ENCODE measurements at regions not wholly inside any gene's neighbourhood (a gene's known extent, or its start where the extent isn't known, plus 50 kb on each side); places are given as distances from the start of the nearest gene placed in this dataset.

GRCh38 chr3:86815880-86816279 is 175.1 kb downstream of the VGLL3 start:
- DNase-seq (ENCODE audit: low read depth in 1 of 2, low spot score in 1 of 2) = no peak
- H3K27me3 ChIP-seq (ENCODE audit: insufficient read depth, poor library complexity, severe bottlenecking) = no peaks in the 10 kb centered on the region
- TF ChIP-seq SPI1 (IDR thresholded peaks at IDR 0.05; ENCODE audit: borderline replicate concordance, low read depth) (no peak), REST (IDR thresholded peaks at IDR 0.05; ENCODE audit: insufficient replicate concordance, low read depth) (no peak), CTCF (IDR thresholded peaks at IDR 0.05; ENCODE audit: insufficient read depth, low read length) (no peak), POLR2AphosphoS5 (IDR thresholded peaks at IDR 0.05; ENCODE audit: low read depth) (no peak), GABPA (IDR thresholded peaks at IDR 0.05; ENCODE audit: low read depth) (no peak)
- H3K4me3 ChIP-seq (replicated peaks; ENCODE audit: insufficient read depth, low read length) = no peak overlapping the region
- no peak overlapping the region for H3K27ac ChIP-seq (replicated peaks)

- H3K27ac ChIP-seq (replicated peaks) = no peak overlapping the region
- H3K27me3 ChIP-seq (ENCODE audit: insufficient read depth, poor library complexity, severe bottlenecking) = no peaks in the 10 kb centered on the region
- TF ChIP-seq GABPA (IDR thresholded peaks at IDR 0.05; ENCODE audit: low read depth) (no peak), CTCF (IDR thresholded peaks at IDR 0.05; ENCODE audit: insufficient read depth, low read length) (no peak), POLR2AphosphoS5 (IDR thresholded peaks at IDR 0.05; ENCODE audit: low read depth) (no peak), REST (IDR thresholded peaks at IDR 0.05; ENCODE audit: insufficient replicate concordance, low read depth) (no peak), SPI1 (IDR thresholded peaks at IDR 0.05; ENCODE audit: borderline replicate concordance, low read depth) (no peak)
- no peak for DNase-seq (ENCODE audit: low read depth in 1 of 2, low spot score in 1 of 2)
- no peak overlapping the region for H3K4me3 ChIP-seq (replicated peaks; ENCODE audit: insufficient read depth, low read length)
Observed at GRCh38 chr3:86814918-86815655, 175.9 kb downstream of the VGLL3 start.

- Histone ChIP-seq H3K4me3 (replicated peaks; ENCODE audit: insufficient read depth, low read length) (no peak overlapping the region), H3K27ac (replicated peaks) (no peak overlapping the region), H3K27me3 (ENCODE audit: insufficient read depth, poor library complexity, severe bottlenecking) (no peaks in the 10 kb centered on the region)
- no peak for TF ChIP-seq POLR2AphosphoS5 (IDR thresholded peaks at IDR 0.05; ENCODE audit: low read depth)
- no peak for TF ChIP-seq CTCF (IDR thresholded peaks at IDR 0.05; ENCODE audit: insufficient read depth, low read length)
- no peak for TF ChIP-seq REST (IDR thresholded peaks at IDR 0.05; ENCODE audit: insufficient replicate concordance, low read depth)
- no peak for TF ChIP-seq GABPA (IDR thresholded peaks at IDR 0.05; ENCODE audit: low read depth)
- TF ChIP-seq SPI1 (IDR thresholded peaks at IDR 0.05; ENCODE audit: borderline replicate concordance, low read depth) = no peak
- DNase-seq (ENCODE audit: low read depth in 1 of 2, low spot score in 1 of 2) = no peak
Observed at GRCh38 chr3:86814321-86814720, 176.6 kb downstream of the VGLL3 start.

Measured in HL-60 (cell line).